H1 (cell line): ENCODE measurements at regions not wholly inside any gene's neighbourhood (a gene's known extent, or its start where the extent isn't known, plus 50 kb on each side); places are given as distances from the start of the nearest gene placed in this dataset.

Experiments
- CTCF ChIA-PET: fragments of 300-600 bp; sonication (Branson Sonifier 250); formaldehyde crosslinking; loops from one replicate; lab custom pipeline; 2021; ENCODE audit not compliant: partially characterized antibody; lab: Charles Lee
- POLR2A ChIA-PET: fragments of 300-600 bp; sonication (Branson Sonifier 250); formaldehyde crosslinking; loops from one replicate; lab custom pipeline; 2021; ENCODE audit warnings: inconsistent platforms; ENCODE audit not compliant: partially characterized antibody; lab: Charles Lee
- DNase-seq, 2 experiments: peaks; one replicate each; pipeline versions ENCODE4 v3.0.0 to v3.0.0-alpha.2; 2010 to 2022; ENCODE audit warnings: low spot score in 2 of 2, low read depth in 1 of 2, mixed read lengths in 1 of 2
- FAIRE-seq: peaks from 2 replicates; lab custom pipeline; 2011; peaks lifted over from hg19 to GRCh38; lab: Jason Lieb, UNC
- H2AFZ ChIP-seq: 2 replicates; pipeline ENCODE4 v1.8.1; 2012; ENCODE audit warnings: low read length, inconsistent platforms
- H2AK5ac ChIP-seq: 2 replicates; pipeline ENCODE4 v1.6.1; 2013; ENCODE audit warnings: low read depth, low read length
- H2BK120ac ChIP-seq: replicated peaks from 2 replicates; pipeline ENCODE3; 2013; ENCODE audit warnings: low read depth, low read length, inconsistent platforms
- H2BK12ac ChIP-seq: 2 replicates; pipeline ENCODE4 v1.6.1; 2013; ENCODE audit warnings: low read depth, low read length
- H2BK15ac ChIP-seq: 2 replicates; pipeline ENCODE4 v1.6.1; 2013; ENCODE audit warnings: low read length
- H2BK20ac ChIP-seq: 2 replicates; pipeline ENCODE4 v1.6.1; 2013; ENCODE audit warnings: low read length
- H2BK5ac ChIP-seq: 2 replicates; pipeline ENCODE4 v1.6.1; 2013; ENCODE audit warnings: low read depth, low read length
- H3K14ac ChIP-seq: 2 replicates; pipeline ENCODE4 v1.6.1; 2013; ENCODE audit warnings: inconsistent platforms; ENCODE audit not compliant: insufficient read length
- H3K18ac ChIP-seq: 2 replicates; pipeline ENCODE4 v1.6.1; 2013; ENCODE audit warnings: low read length; ENCODE audit errors: extremely low read depth
- H3K23ac ChIP-seq: 2 replicates; pipeline ENCODE4 v1.6.1; 2013; ENCODE audit warnings: inconsistent platforms; ENCODE audit not compliant: insufficient read length
- H3K23me2 ChIP-seq: 2 replicates; pipeline ENCODE4 v1.6.1; 2013; ENCODE audit warnings: low read depth, low read length
- H3K27ac ChIP-seq: 2 replicates; pipeline ENCODE4 v1.6.1; 2011; ENCODE audit warnings: low read depth, low read length, inconsistent platforms
- H3K27me3 ChIP-seq, 4 experiments: replicated peaks in 1 of 4; 1 replicate in 1 of 4; 2 replicates in 3 of 4; pipeline versions ENCODE4 v1.6.1 to v1.8.1; 2011 to 2013; ENCODE audit warnings: low read length in 3 of 4, mild to moderate bottlenecking in 3 of 4, inconsistent platforms in 2 of 4, mixed read lengths in 2 of 4, moderate library complexity in 1 of 4; ENCODE audit not compliant: control insufficient read depth in 3 of 4, insufficient read depth in 3 of 4; ENCODE audit errors: extremely low read depth in 1 of 4
- H3K36me3 ChIP-seq, 4 experiments: 2 replicates each; pipeline versions ENCODE4 v1.6.1 to v1.8.1; 2011 to 2013; ENCODE audit warnings: mild to moderate bottlenecking in 4 of 4, low read length in 3 of 4, moderate library complexity in 2 of 4, control low read depth in 1 of 4, inconsistent platforms in 1 of 4; ENCODE audit not compliant: insufficient read depth in 4 of 4, control insufficient read depth in 2 of 4
- H3K4ac ChIP-seq: replicated peaks from 2 replicates; pipeline ENCODE3; 2013; ENCODE audit warnings: low read length, low read depth, mixed read lengths, inconsistent platforms; ENCODE audit not compliant: insufficient read length
- H3K4me1 ChIP-seq, 4 experiments: replicated peaks in 1 of 4; 1 replicate in 1 of 4; 2 replicates in 3 of 4; pipeline versions ENCODE4 v1.6.1 to v1.8.1; 2011 to 2013; ENCODE audit warnings: low read length in 3 of 4, inconsistent platforms in 2 of 4, mixed read lengths in 1 of 4; ENCODE audit not compliant: insufficient read depth in 4 of 4, control insufficient read depth in 3 of 4
- H3K4me2 ChIP-seq, 2 experiments: 2 replicates each; pipeline versions ENCODE4 v1.6.1 to v1.8.1; 2011 to 2013; ENCODE audit warnings: low read depth in 2 of 2, low read length in 2 of 2, control low read depth in 1 of 2, inconsistent platforms in 1 of 2, mild to moderate bottlenecking in 1 of 2; ENCODE audit not compliant: insufficient read depth in 1 of 2
- H3K4me3 ChIP-seq, 4 experiments: fragments of 200-600, 300-600 bp in 1 of 4; sonication (generic), shearing (Covaris generic), sonication (Bioruptor Twin) in 1 of 4; 2 replicates each; pipeline versions ENCODE4 v1.5.1 to v1.8.1; 2011 to 2016; ENCODE audit warnings: low read length in 4 of 4, low read depth in 3 of 4, control low read depth in 2 of 4, inconsistent platforms in 2 of 4, mild to moderate bottlenecking in 2 of 4, mixed read lengths in 1 of 4, moderate library complexity in 1 of 4; ENCODE audit not compliant: insufficient read depth in 2 of 4; ENCODE audit errors: extremely low read depth in 1 of 4
- H3K56ac ChIP-seq: replicated peaks from 2 replicates; pipeline ENCODE3; 2013; ENCODE audit warnings: low read depth, mild to moderate bottlenecking, mixed read lengths, low read length, inconsistent platforms; ENCODE audit not compliant: insufficient read length
- H3K79me1 ChIP-seq: 2 replicates; pipeline ENCODE4 v1.6.1; 2013; ENCODE audit warnings: low read depth, low read length, control low read depth
- H3K79me2 ChIP-seq, 2 experiments: 2 replicates each; pipeline versions ENCODE4 v1.6.1 to v1.8.1; 2012 to 2013; ENCODE audit warnings: low read length in 2 of 2, mild to moderate bottlenecking in 2 of 2, inconsistent platforms in 1 of 2; ENCODE audit not compliant: insufficient read depth in 2 of 2, control insufficient read depth in 1 of 2
- H3K9ac ChIP-seq, 4 experiments: replicated peaks in 1 of 4; 1 replicate in 1 of 4; 2 replicates in 3 of 4; pipeline versions ENCODE4 v1.6.1 to v1.8.1; 2011 to 2013; ENCODE audit warnings: low read depth in 3 of 4, low read length in 3 of 4, control low read depth in 2 of 4, mild to moderate bottlenecking in 2 of 4, moderate library complexity in 2 of 4, inconsistent platforms in 1 of 4; ENCODE audit errors: extremely low read depth in 1 of 4
- H3K9me3 ChIP-seq, 2 experiments: 2 replicates each; pipeline versions ENCODE4 v1.6.1 to v1.8.1; 2012 to 2013; ENCODE audit warnings: mild to moderate bottlenecking in 2 of 2, moderate library complexity in 2 of 2, control low read depth in 1 of 2, inconsistent platforms in 1 of 2, low read depth in 1 of 2, low read length in 1 of 2, mixed read lengths in 1 of 2; ENCODE audit not compliant: insufficient read depth in 2 of 2
- H4K20me1 ChIP-seq, 2 experiments: replicated peaks in 1 of 2; 2 replicates each; pipeline versions ENCODE3 to v1.8.1; 2011 to 2013; ENCODE audit warnings: inconsistent platforms in 2 of 2, low read length in 2 of 2, mild to moderate bottlenecking in 1 of 2; ENCODE audit not compliant: insufficient read depth in 2 of 2, control insufficient read depth in 1 of 2
- H4K5ac ChIP-seq: 2 replicates; pipeline ENCODE4 v1.6.1; 2013; ENCODE audit warnings: low read length, low read depth, mixed read lengths, inconsistent platforms; ENCODE audit not compliant: insufficient read length
- H4K8ac ChIP-seq: 2 replicates; pipeline ENCODE4 v1.8.0; 2013; ENCODE audit warnings: mild to moderate bottlenecking, moderate library complexity, low read length, inconsistent platforms; ENCODE audit not compliant: insufficient read depth; ENCODE audit errors: extremely low read depth
- H4K91ac ChIP-seq: replicated peaks from 2 replicates; pipeline ENCODE3; 2013; ENCODE audit warnings: low read length, mixed read lengths, inconsistent platforms; ENCODE audit not compliant: insufficient read length
- ASH2L ChIP-seq: fragments of 200-600, 300-600 bp; sonication (generic); IDR thresholded peaks from one replicate; pipeline ENCODE4 v1.7.1; 2017; ENCODE audit warnings: low read length
- CEBPB ChIP-seq: IDR thresholded peaks from 2 replicates; pipeline ENCODE4 v1.6.1; 2012; ENCODE audit warnings: low read depth, low read length
- EZH2 ChIP-seq: fragments of 200-600 bp; sonication (generic); IDR thresholded peaks from 2 replicates; pipeline ENCODE4 v1.7.1; 2012; ENCODE audit warnings: low read depth, mild to moderate bottlenecking, moderate library complexity, low read length, inconsistent platforms; ENCODE audit not compliant: severe bottlenecking
- RNF2 ChIP-seq: fragments of 200-900, 300-1000 bp; sonication (generic); IDR thresholded peaks from 2 replicates; pipeline ENCODE4 v1.7.1; 2016; ENCODE audit warnings: borderline replicate concordance, low read depth, mild to moderate bottlenecking, antibody characterized with exemption, low read length; ENCODE audit not compliant: poor library complexity, severe bottlenecking; ENCODE audit errors: missing control alignments
- SP1 ChIP-seq: IDR thresholded peaks from 2 replicates; pipeline ENCODE4 v1.6.1; 2011; ENCODE audit warnings: low read depth, low read length
- SP4 ChIP-seq: IDR thresholded peaks from 2 replicates; pipeline ENCODE4 v1.6.1; 2012; ENCODE audit warnings: low read length, inconsistent platforms
- WGBS, 2 experiments: shearing (Covaris generic) in 1 of 2; methylation state at CpG; one replicate each; pipeline versions ENCODE4 v1.1.6 to v1.1.7; 2013 to 2015; ENCODE audit warnings: low lambda C conversion rate in 2 of 2, mixed read lengths in 2 of 2, inconsistent platforms in 1 of 2, low coverage in 1 of 2, missing lambda C conversion rate in 1 of 2; ENCODE audit not compliant: insufficient replicate concordance in 2 of 2, insufficient coverage in 1 of 2, insufficient read length in 1 of 2; ENCODE audit errors: extremely low coverage in 1 of 2, missing lambda C conversion rate in 1 of 2; 5-methylcytosine and 5-hydroxymethylcytosine counted together

- Histone ChIP-seq H2AFZ (no peak overlapping the region), H3K23ac (no peak overlapping the region), H3K56ac (no peak overlapping the region), H3K27me3 (no peaks in the 10 kb centered on the region), H3K4ac (no peak overlapping the region), H3K36me3 (no peaks in the 10 kb centered on the region), H3K4me1 (no peaks in the 10 kb centered on the region), H2BK120ac (no peak overlapping the region), H3K14ac (no peak overlapping the region), H2BK5ac (no peak overlapping the region), H4K5ac (no peak overlapping the region), H3K18ac (no peak overlapping the region), H3K79me2 (no peaks in the 10 kb centered on the region), H2BK15ac (no peak overlapping the region), H2AK5ac (no peak overlapping the region), H3K9me3 (no peaks in the 10 kb centered on the region), H2BK20ac (no peak overlapping the region), H3K9ac (no peak overlapping the region), H4K20me1 (peaks cover 0 to 5% of the 10 kb centered on the region in 2 experiments), H3K27ac (no peak overlapping the region), H4K91ac (no peak overlapping the region), H4K8ac (no peak overlapping the region; the same call in 1 of the 2 replicates), H3K79me1 (no peaks in the 10 kb centered on the region), H3K4me3 (no peak overlapping the region), H2BK12ac (no peak overlapping the region), H3K23me2 (peaks cover 7% of the 10 kb centered on the region; the same call in 1 of the 2 replicates), H3K4me2 (no peak overlapping the region)
- no peak for DNase-seq
- CTCF ChIA-PET: no interaction called here
- no peak for TF ChIP-seq SP1
- TF ChIP-seq CEBPB: no peak
- no peak for TF ChIP-seq SP4
- no peak for TF ChIP-seq RNF2
- TF ChIP-seq EZH2: no peak
- no peak for TF ChIP-seq ASH2L
- POLR2A ChIA-PET: no interaction called here
- 92% methylated on average over 18 of the region's 18 CpGs; no CpG with 5 or more reads in 1 of the 2 experiments for WGBS, 2 experiments
- no peak for FAIRE-seq
These were observed 78.3 kb downstream of the MICALL2 start for GRCh38 chr7:1380821-1381580.
